ENCODE measurements at regions not wholly inside any gene's neighbourhood (a gene's known extent, or its start where the extent isn't known, plus 50 kb on each side); places are given as distances from the start of the nearest gene placed in this dataset.

DNA sequence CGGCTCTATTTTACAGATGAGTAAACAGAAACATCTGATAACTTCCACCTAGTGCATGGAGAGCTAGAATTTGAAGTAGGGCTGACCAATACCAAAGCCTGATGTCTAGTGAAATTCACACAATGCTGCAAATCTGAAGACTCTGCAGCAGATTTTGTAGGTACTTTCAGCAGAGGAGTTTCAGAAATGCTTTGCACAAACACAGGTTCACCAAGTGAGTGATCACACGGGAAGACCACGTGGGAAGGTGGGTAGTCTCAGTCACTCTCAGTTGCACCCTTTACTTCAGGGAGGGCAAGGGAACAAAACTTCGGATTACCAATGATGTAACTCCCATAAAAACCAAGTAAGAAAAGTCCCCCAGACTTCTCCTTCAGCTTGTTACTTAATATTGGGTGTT is 63.3 kb upstream of the DAAM1 start:
- Histone ChIP-seq H3K4me3 (ENCODE audit: low read depth, low read length) (no peak overlapping the region), H3K27me3 (replicated peaks; ENCODE audit: control insufficient read depth, insufficient read depth, low read length) (no peaks in the 10 kb centered on the region), H3K36me3 (ENCODE audit: control insufficient read depth, insufficient read depth, low read length) (no peaks in the 10 kb centered on the region), H3K9me3 (no peaks in the 10 kb centered on the region), H3K4me1 (no peaks in the 10 kb centered on the region)
- Mint-ChIP-seq H3K9me3 (ENCODE audit: unreplicated experiment) (no peaks in the 10 kb centered on the region), H3K4me1 (ENCODE audit: low read depth, unreplicated experiment) (no peaks in the 10 kb centered on the region), H3K4me3 (ENCODE audit: unreplicated experiment) (no peak overlapping the region), H3K27ac (ENCODE audit: unreplicated experiment) (no peak overlapping the region), H3K27me3 (ENCODE audit: insufficient read depth, unreplicated experiment) (peaks cover 5% of the 10 kb centered on the region), H3K36me3 (ENCODE audit: insufficient read depth, unreplicated experiment) (no peaks in the 10 kb centered on the region)
- ChIA-PET POLR2A (no interaction called here), CTCF (no interaction called here)
- no TSS peak for BruUV-seq (replicated peaks)
- no peak for DNase-seq
- intact Hi-C loops (cut with micrococcal nuclease; ENCODE audit: unreplicated experiment): loop anchor here (2.0 to 5.0 kb wide), 2 partner anchors 187 to 624 kb away; no protein-coding TSS in a partner anchor
- TF ChIP-seq, protein P1, sequence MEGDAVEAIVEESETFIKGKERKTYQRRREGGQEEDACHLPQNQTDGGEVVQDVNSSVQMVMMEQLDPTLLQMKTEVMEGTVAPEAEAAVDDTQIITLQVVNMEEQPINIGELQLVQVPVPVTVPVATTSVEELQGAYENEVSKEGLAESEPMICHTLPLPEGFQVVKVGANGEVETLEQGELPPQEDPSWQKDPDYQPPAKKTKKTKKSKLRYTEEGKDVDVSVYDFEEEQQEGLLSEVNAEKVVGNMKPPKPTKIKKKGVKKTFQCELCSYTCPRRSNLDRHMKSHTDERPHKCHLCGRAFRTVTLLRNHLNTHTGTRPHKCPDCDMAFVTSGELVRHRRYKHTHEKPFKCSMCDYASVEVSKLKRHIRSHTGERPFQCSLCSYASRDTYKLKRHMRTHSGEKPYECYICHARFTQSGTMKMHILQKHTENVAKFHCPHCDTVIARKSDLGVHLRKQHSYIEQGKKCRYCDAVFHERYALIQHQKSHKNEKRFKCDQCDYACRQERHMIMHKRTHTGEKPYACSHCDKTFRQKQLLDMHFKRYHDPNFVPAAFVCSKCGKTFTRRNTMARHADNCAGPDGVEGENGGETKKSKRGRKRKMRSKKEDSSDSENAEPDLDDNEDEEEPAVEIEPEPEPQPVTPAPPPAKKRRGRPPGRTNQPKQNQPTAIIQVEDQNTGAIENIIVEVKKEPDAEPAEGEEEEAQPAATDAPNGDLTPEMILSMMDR (IDR thresholded peaks at IDR 0.05; ENCODE audit: insufficient read depth in 1 of 2, low read depth in 1 of 2, low read length in 1 of 2, severe bottlenecking in 1 of 2, unreplicated experiment in 1 of 2): no peak

GRCh38 chr14:59126714-59127436 is 61.6 kb upstream of the DAAM1 start:
- no peaks in the 10 kb centered on the region for H3K9me3 Mint-ChIP-seq (ENCODE audit: unreplicated experiment)
- Histone ChIP-seq H3K27me3 (replicated peaks; ENCODE audit: control insufficient read depth, insufficient read depth, low read length) (no peaks in the 10 kb centered on the region), H3K4me3 (ENCODE audit: low read depth, low read length) (no peak overlapping the region), H3K4me1 (no peaks in the 10 kb centered on the region), H3K9me3 (no peaks in the 10 kb centered on the region), H3K36me3 (ENCODE audit: control insufficient read depth, insufficient read depth, low read length) (no peaks in the 10 kb centered on the region)
- intact Hi-C loops (cut with micrococcal nuclease; ENCODE audit: unreplicated experiment): loop anchor here (1.0 to 5.0 kb wide), 4 partner anchors 62 to 317 kb away; partner anchors contain the start of gene DAAM1
- no peak overlapping the region for H3K27ac Mint-ChIP-seq (ENCODE audit: unreplicated experiment)
- H3K4me1 Mint-ChIP-seq (ENCODE audit: low read depth, unreplicated experiment): no peaks in the 10 kb centered on the region
- CTCF ChIA-PET: interaction anchor here (0.7 to 1.0 kb wide), 2 partner anchors 317 to 464 kb away, joined by 3 to 4 read pairs; no protein-coding TSS in a partner anchor
- POLR2A ChIA-PET: no interaction called here
- no peaks in the 10 kb centered on the region for H3K36me3 Mint-ChIP-seq (ENCODE audit: insufficient read depth, unreplicated experiment)
- no TSS peak for BruUV-seq (replicated peaks)
- peak in 1 of 2 experiments; percentile 46 for DNase-seq
- H3K4me3 Mint-ChIP-seq (ENCODE audit: unreplicated experiment): no peak overlapping the region
- peaks cover 5% of the 10 kb centered on the region for H3K27me3 Mint-ChIP-seq (ENCODE audit: insufficient read depth, unreplicated experiment)
- TF ChIP-seq, protein P1 (IDR thresholded peaks at IDR 0.05; ENCODE audit: insufficient read depth in 1 of 2, low read depth in 1 of 2, low read length in 1 of 2, severe bottlenecking in 1 of 2, unreplicated experiment in 1 of 2): peak; percentile 62 to 77

DNA sequence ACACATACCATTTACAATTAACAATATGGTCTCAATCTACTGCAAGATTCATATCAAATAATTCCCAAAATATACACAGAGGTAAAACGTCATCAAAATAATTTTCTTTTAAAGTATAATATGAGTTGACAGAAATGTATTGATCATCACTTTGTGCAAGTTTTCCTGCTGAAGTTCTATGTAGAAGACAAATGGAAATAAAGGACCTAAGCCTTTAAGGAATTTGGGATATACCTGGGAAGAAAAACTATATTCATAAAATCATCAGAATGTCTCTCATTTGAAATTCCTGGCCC is 61.1 kb upstream of the DAAM1 start:
- intact Hi-C loops (cut with micrococcal nuclease; ENCODE audit: unreplicated experiment): loop anchor here (1.0 to 5.0 kb wide), 4 partner anchors 61 to 317 kb away; partner anchors contain the start of gene DAAM1
- H3K9me3 Mint-ChIP-seq (ENCODE audit: unreplicated experiment): no peaks in the 10 kb centered on the region
- Histone ChIP-seq H3K4me1 (no peaks in the 10 kb centered on the region), H3K4me3 (ENCODE audit: low read depth, low read length) (no peak overlapping the region), H3K27me3 (replicated peaks; ENCODE audit: control insufficient read depth, insufficient read depth, low read length) (no peaks in the 10 kb centered on the region), H3K36me3 (ENCODE audit: control insufficient read depth, insufficient read depth, low read length) (no peaks in the 10 kb centered on the region), H3K9me3 (no peaks in the 10 kb centered on the region)
- BruUV-seq (replicated peaks): no TSS peak
- no peaks in the 10 kb centered on the region for H3K36me3 Mint-ChIP-seq (ENCODE audit: insufficient read depth, unreplicated experiment)
- TF ChIP-seq, protein P1 (IDR thresholded peaks at IDR 0.05; ENCODE audit: insufficient read depth in 1 of 2, low read depth in 1 of 2, low read length in 1 of 2, severe bottlenecking in 1 of 2, unreplicated experiment in 1 of 2): no peak
- H3K4me1 Mint-ChIP-seq (ENCODE audit: low read depth, unreplicated experiment): no peaks in the 10 kb centered on the region
- no peak overlapping the region for H3K4me3 Mint-ChIP-seq (ENCODE audit: unreplicated experiment)
- peaks cover 9% of the 10 kb centered on the region for H3K27me3 Mint-ChIP-seq (ENCODE audit: insufficient read depth, unreplicated experiment)
- no peak for DNase-seq
- H3K27ac Mint-ChIP-seq (ENCODE audit: unreplicated experiment): no peak overlapping the region
- ChIA-PET POLR2A (no interaction called here), CTCF (interaction anchor here (1.0 kb wide), 1 partner anchor 317 kb away, joined by 4 read pairs; no protein-coding TSS in a partner anchor)
